Neuronal stem cell (in vitro differentiated cells): ENCODE measurements at regions not wholly inside any gene's neighbourhood (a gene's known extent, or its start where the extent isn't known, plus 50 kb on each side); places are given as distances from the start of the nearest gene placed in this dataset.
A peak's percentile ranks its signal among the peaks of the same experiment; 100 is the strongest.

Experiments
- DNase-seq: peaks from one replicate; pipeline ENCODE4 v3.0.0-alpha.2; 2013; ENCODE audit warnings: low spot score
- H2AFZ ChIP-seq: one replicate; pipeline ENCODE4 v1.6.1; 2013; ENCODE audit warnings: mild to moderate bottlenecking, low read length, inconsistent platforms
- H2AK5ac ChIP-seq: 2 replicates; pipeline ENCODE4 v1.6.1; 2013; ENCODE audit warnings: low read depth, mild to moderate bottlenecking, inconsistent platforms, low read length, moderate library complexity, mixed read lengths
- H2BK120ac ChIP-seq: 2 replicates; pipeline ENCODE4 v1.6.1; 2013; ENCODE audit warnings: low read depth, mild to moderate bottlenecking, inconsistent platforms, low read length, moderate library complexity, mixed read lengths
- H2BK12ac ChIP-seq: one replicate; pipeline ENCODE4 v1.6.1; 2013; ENCODE audit warnings: low read length, inconsistent platforms
- H2BK15ac ChIP-seq: 2 replicates; pipeline ENCODE4 v1.6.1; 2013; ENCODE audit warnings: mild to moderate bottlenecking, low read length, inconsistent platforms, mixed read lengths
- H2BK5ac ChIP-seq: one replicate; pipeline ENCODE4 v1.6.1; 2013; ENCODE audit warnings: inconsistent platforms, mild to moderate bottlenecking, low read length, moderate library complexity
- H3K14ac ChIP-seq: one replicate; pipeline ENCODE4 v1.6.1; 2013; ENCODE audit warnings: low read length, inconsistent platforms
- H3K18ac ChIP-seq: 2 replicates; pipeline ENCODE4 v1.6.1; 2013; ENCODE audit warnings: low read length, inconsistent platforms
- H3K23ac ChIP-seq: 2 replicates; pipeline ENCODE4 v1.6.1; 2013; ENCODE audit warnings: low read depth, mild to moderate bottlenecking, mixed read lengths, low read length, inconsistent platforms; ENCODE audit not compliant: poor library complexity
- H3K27ac ChIP-seq: replicated peaks from 3 replicates; pipeline ENCODE4 v1.5.1; 2013; ENCODE audit warnings: low read length, inconsistent platforms
- H3K27me3 ChIP-seq, 3 experiments: 2 replicates each; pipeline ENCODE4 v1.6.1; 2013; ENCODE audit warnings: low read length in 3 of 3, mild to moderate bottlenecking in 2 of 3, inconsistent platforms in 1 of 3, low read depth in 1 of 3, mixed read lengths in 1 of 3, moderate library complexity in 1 of 3; ENCODE audit not compliant: control insufficient read depth in 3 of 3, insufficient read depth in 3 of 3
- H3K36me3 ChIP-seq, 2 donors: replicated peaks in 1 of 2; 2 replicates each; pipeline ENCODE4 v1.6.1; 2013; ENCODE audit warnings: low read length in 2 of 2; ENCODE audit not compliant: control insufficient read depth in 2 of 2, insufficient read depth in 2 of 2
- H3K4ac ChIP-seq: 2 replicates; pipeline ENCODE4 v1.6.1; 2013; ENCODE audit warnings: inconsistent platforms, mild to moderate bottlenecking, low read length, moderate library complexity
- H3K4me1 ChIP-seq, 2 donors: 1 replicate in 1 of 2; 2 replicates in 1 of 2; pipeline ENCODE4 v1.6.1; 2013; ENCODE audit warnings: low read length in 2 of 2, low read depth in 1 of 2; ENCODE audit not compliant: control insufficient read depth in 2 of 2, insufficient read depth in 1 of 2
- H3K4me2 ChIP-seq: one replicate; pipeline ENCODE4 v1.6.1; 2013; ENCODE audit warnings: mild to moderate bottlenecking, low read length, inconsistent platforms; ENCODE audit not compliant: insufficient read depth, poor library complexity, severe bottlenecking
- H3K4me3 ChIP-seq, 2 donors: 2 replicates each; pipeline ENCODE4 v1.5.1; 2013; ENCODE audit warnings: low read length in 2 of 2, mild to moderate bottlenecking in 2 of 2, inconsistent platforms in 1 of 2, moderate library complexity in 1 of 2
- H3K79me1 ChIP-seq: one replicate; pipeline ENCODE4 v1.6.1; 2013; ENCODE audit warnings: low read depth, mild to moderate bottlenecking, inconsistent platforms, low read length, moderate library complexity
- H3K9ac ChIP-seq: one replicate; pipeline ENCODE4 v1.6.1; 2013; ENCODE audit warnings: mild to moderate bottlenecking, low read depth, low read length, inconsistent platforms; ENCODE audit not compliant: poor library complexity
- H3K9me3 ChIP-seq, 2 donors: replicated peaks in 1 of 2; 2 replicates each; pipeline versions ENCODE3 to v1.6.1; 2013; ENCODE audit warnings: low read length in 2 of 2, mild to moderate bottlenecking in 2 of 2, inconsistent platforms in 1 of 2, low read depth in 1 of 2, mixed read lengths in 1 of 2, moderate library complexity in 1 of 2; ENCODE audit not compliant: control insufficient read depth in 2 of 2, insufficient read depth in 1 of 2
- H4K8ac ChIP-seq: one replicate; pipeline ENCODE4 v1.6.1; 2013; ENCODE audit warnings: low read depth, mild to moderate bottlenecking, inconsistent platforms, low read length, moderate library complexity
- H4K91ac ChIP-seq: one replicate; pipeline ENCODE4 v1.6.1; 2013; ENCODE audit warnings: low read length, low read depth, mild to moderate bottlenecking, inconsistent platforms; ENCODE audit not compliant: poor library complexity
- WGBS, 2 donors: extraction: QIAGEN DNeasy Blood & Tissue Kit; methylation state at CpG; one replicate each; pipeline ENCODE4 v1.1.7; 2013; ENCODE audit warnings: missing lambda C conversion rate in 2 of 2, mixed read lengths in 1 of 2; ENCODE audit not compliant: insufficient read length in 2 of 2, insufficient replicate concordance in 1 of 2; ENCODE audit errors: extremely low coverage in 2 of 2; 5-methylcytosine and 5-hydroxymethylcytosine counted together

DNA sequence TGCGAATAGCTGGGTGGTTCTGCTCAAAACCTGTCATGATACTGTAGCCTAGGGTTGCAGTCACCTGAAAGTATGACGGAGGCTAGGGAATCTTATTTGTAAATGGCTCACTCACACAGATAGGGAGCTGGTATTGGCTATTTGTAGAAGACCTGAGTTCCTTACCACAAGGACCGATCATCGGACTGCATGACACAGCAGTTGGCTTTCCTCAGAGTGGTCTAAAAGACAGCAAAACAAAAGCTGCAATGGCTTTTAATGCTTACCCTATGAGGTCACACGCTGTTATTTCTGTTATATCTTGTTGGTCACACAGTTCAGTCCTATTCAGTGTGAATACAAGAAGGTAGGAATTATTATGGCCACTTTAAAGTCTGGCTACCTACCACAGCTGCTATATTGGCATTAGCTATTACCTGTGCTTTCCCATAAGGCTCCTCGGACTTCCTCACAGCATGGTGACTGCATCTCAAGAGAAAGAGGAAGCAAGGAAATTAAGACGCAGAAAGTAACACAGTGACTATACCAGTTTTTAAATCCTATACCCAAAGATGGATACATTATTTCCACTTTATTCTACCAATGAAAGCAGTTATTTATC is 68.4 kb upstream of the LRRC7 start:
- Histone ChIP-seq H3K9ac (no peak overlapping the region), H2BK12ac (no peak overlapping the region), H2BK15ac (no peak overlapping the region), H3K27me3 (no peaks in the 10 kb centered on the region), H2BK5ac (no peak overlapping the region), H3K27ac (no peak overlapping the region), H2BK120ac (no peak overlapping the region), H3K4ac (no peak overlapping the region), H3K79me1 (no peaks in the 10 kb centered on the region), H4K8ac (no peak overlapping the region), H3K4me1 (no peaks in the 10 kb centered on the region), H3K4me2 (no peak overlapping the region), H3K18ac (no peak overlapping the region), H3K23ac (no peak overlapping the region), H2AK5ac (no peak overlapping the region), H3K36me3 (no peaks in the 10 kb centered on the region), H4K91ac (no peak overlapping the region), H3K9me3 (no peaks in the 10 kb centered on the region), H3K14ac (no peak overlapping the region), H3K4me3 (no peak overlapping the region), H2AFZ (peak overlapping the region; percentile 70)
- no peak for DNase-seq
- no CpG with 5 or more reads among the region's 7 CpGs for WGBS, 2 donors

DNA sequence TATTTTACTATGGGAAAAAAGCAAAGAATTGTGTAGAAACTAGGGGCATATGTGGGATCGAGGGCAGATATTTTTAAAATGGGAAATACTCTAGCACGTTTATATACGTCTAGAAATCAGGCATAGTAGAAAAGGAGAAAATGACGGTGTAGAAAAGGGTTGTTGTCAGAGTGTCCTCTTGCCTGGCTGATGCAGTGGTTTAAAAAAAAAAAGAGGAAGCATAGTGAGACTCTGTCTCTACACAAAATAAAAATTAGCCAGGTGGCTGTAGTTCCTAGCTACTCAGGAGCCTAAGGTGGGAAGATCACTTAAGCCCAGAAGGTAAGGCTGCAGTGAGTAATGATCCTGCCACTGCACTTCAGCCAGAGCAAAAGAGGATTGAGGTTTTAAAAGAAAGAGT is 64.7 kb upstream of the LRRC7 start:
- no peaks in the 10 kb centered on the region for H3K79me1 ChIP-seq
- no peak overlapping the region for H4K91ac ChIP-seq
- H4K8ac ChIP-seq: no peak overlapping the region
- H3K9me3 ChIP-seq: no peaks in the 10 kb centered on the region
- H3K18ac ChIP-seq: no peak overlapping the region
- no peak overlapping the region for H3K27ac ChIP-seq
- no peak overlapping the region for H2BK5ac ChIP-seq
- no peaks in the 10 kb centered on the region for H3K4me1 ChIP-seq
- no peak overlapping the region for H2AK5ac ChIP-seq
- no peak overlapping the region for H3K14ac ChIP-seq
- H3K4me2 ChIP-seq: no peak overlapping the region
- no peak overlapping the region for H2BK15ac ChIP-seq
- peak overlapping the region; percentile 45 for H2AFZ ChIP-seq
- no peak overlapping the region for H2BK120ac ChIP-seq
- no peak for DNase-seq
- no peak overlapping the region for H3K4me3 ChIP-seq
- H3K23ac ChIP-seq: no peak overlapping the region
- H3K4ac ChIP-seq: no peak overlapping the region
- H3K36me3 ChIP-seq: no peaks in the 10 kb centered on the region
- no peaks in the 10 kb centered on the region for H3K27me3 ChIP-seq
- WGBS, 2 donors: no CpG with 5 or more reads among the region's 4 CpGs
- no peak overlapping the region for H3K9ac ChIP-seq
- H2BK12ac ChIP-seq: no peak overlapping the region

DNA sequence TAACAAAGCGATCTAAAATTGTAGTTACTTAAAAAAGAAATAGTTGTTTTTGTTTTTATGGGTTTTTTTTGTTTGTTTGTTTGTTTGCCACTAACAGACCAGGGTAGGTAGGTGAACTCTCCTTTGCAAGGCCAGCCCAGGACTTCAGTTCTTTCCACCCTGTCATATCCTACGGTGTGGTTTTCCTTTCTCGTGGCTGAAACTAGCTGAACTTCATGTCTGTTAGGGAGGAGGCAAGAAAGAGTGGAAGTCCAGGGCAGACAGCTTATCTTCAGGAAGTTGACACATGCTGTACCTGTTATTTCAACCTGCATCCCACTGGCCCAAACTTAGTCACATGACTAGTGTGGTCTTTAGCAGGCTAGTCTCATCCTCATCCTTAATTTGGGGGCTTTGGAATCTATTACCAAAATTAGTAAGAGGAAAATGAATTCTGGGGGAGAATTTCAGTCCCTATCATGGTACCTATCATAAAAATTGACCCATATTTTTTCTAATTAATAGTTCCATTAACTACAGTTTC is 62.9 kb upstream of the LRRC7 start:
- Histone ChIP-seq H3K14ac (no peak overlapping the region), H3K4ac (no peak overlapping the region), H2BK15ac (no peak overlapping the region), H3K9ac (no peak overlapping the region), H3K27ac (no peak overlapping the region), H3K4me2 (no peak overlapping the region), H3K79me1 (no peaks in the 10 kb centered on the region), H2BK5ac (no peak overlapping the region), H3K18ac (no peak overlapping the region), H3K9me3 (no peaks in the 10 kb centered on the region), H3K4me3 (no peak overlapping the region), H2AFZ (no peak overlapping the region), H2AK5ac (no peak overlapping the region), H2BK12ac (no peak overlapping the region), H3K36me3 (no peaks in the 10 kb centered on the region), H4K91ac (no peak overlapping the region), H3K4me1 (no peaks in the 10 kb centered on the region), H3K23ac (no peak overlapping the region), H4K8ac (no peak overlapping the region), H3K27me3 (no peaks in the 10 kb centered on the region), H2BK120ac (no peak overlapping the region)
- DNase-seq: no peak
- WGBS, 2 donors: no CpG with 5 or more reads among the region's 3 CpGs

DNA sequence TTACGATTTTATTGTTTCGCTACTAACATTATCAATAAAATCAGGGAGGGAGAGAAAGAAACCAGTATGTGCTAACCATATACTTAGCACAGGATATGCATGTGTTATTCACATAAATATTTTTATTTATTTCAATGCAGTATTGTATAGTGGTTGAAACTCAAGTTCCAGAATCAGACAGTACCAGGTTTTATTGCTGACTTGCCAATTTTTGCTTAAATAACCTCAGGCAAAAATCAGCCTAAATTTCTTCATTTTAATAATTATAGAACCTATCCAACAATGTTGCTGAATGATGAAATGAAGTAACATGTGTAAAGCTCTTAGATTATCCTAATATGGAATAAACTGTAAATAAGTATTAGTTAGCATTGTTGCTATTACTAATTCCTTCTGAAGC is 61.4 kb upstream of the LRRC7 start:
- Histone ChIP-seq H3K27ac (no peak overlapping the region), H2AK5ac (no peak overlapping the region), H2BK15ac (no peak overlapping the region), H2AFZ (no peak overlapping the region), H3K9ac (no peak overlapping the region), H3K27me3 (no peaks in the 10 kb centered on the region), H3K4me1 (no peaks in the 10 kb centered on the region), H4K91ac (no peak overlapping the region), H3K36me3 (no peaks in the 10 kb centered on the region), H3K4me3 (no peak overlapping the region), H3K14ac (no peak overlapping the region), H3K23ac (no peak overlapping the region), H3K4me2 (no peak overlapping the region), H2BK120ac (no peak overlapping the region), H3K79me1 (no peaks in the 10 kb centered on the region), H4K8ac (no peak overlapping the region), H3K4ac (no peak overlapping the region), H3K9me3 (no peaks in the 10 kb centered on the region), H2BK12ac (no peak overlapping the region), H2BK5ac (no peak overlapping the region), H3K18ac (no peak overlapping the region)
- WGBS, 2 donors: no CpG with 5 or more reads among the region's 2 CpGs
- no peak for DNase-seq
